ENCODE measurements at regions not wholly inside any gene's neighbourhood (a gene's known extent, or its start where the extent isn't known, plus 50 kb on each side); places are given as distances from the start of the nearest gene placed in this dataset.
"Not testable (repeated sequence)": the region's sequence is repeated elsewhere in the genome, so short reads cannot be mapped to it uniquely, and the experiment has no call there.

DNA sequence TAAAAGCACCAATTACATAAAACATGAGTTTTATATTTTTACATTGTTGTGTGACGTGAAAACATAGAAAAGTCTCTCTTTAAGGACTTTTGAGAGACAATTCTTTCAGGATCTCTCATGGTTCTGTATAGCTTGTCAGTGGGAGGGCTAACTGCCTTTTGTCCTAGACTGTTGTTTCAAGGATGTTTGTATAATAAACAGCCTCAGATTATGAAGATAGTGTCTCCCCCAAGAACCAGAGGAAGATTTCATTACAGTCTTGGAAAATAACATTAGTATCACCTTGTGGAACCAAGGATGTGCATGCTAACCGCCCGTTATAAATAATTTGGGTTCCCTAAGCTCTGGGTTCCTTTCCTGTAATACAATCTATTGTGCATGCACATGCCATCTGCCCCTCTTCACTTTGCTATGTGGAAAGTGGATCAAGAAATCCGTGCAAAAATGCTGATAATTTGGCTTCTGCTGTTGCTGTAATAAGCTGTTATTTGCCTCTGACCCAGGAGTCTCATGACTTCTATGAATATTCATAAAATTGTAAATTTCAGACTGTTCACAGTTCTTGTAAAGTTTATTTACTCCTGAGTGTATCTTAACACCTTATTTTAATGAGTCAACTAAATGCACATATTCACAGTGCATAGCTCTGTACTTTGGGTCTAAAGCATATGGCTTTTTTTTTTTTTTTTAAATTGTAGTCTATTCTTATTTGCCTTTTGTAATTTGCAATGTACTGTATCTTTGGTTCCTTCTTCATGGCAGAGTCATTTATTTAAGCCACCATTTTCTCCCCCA, 265.5 kb downstream of the PTH2R start:
- H3K36me3 ChIP-seq (ENCODE audit: control insufficient read depth in 2 of 3, insufficient read depth in 3 of 3, low read length in 3 of 3): no peaks in the 10 kb centered on the region
- H3K9ac ChIP-seq (ENCODE audit: low read length in 3 of 3): no peak overlapping the region
- TF ChIP-seq, protein P1, sequence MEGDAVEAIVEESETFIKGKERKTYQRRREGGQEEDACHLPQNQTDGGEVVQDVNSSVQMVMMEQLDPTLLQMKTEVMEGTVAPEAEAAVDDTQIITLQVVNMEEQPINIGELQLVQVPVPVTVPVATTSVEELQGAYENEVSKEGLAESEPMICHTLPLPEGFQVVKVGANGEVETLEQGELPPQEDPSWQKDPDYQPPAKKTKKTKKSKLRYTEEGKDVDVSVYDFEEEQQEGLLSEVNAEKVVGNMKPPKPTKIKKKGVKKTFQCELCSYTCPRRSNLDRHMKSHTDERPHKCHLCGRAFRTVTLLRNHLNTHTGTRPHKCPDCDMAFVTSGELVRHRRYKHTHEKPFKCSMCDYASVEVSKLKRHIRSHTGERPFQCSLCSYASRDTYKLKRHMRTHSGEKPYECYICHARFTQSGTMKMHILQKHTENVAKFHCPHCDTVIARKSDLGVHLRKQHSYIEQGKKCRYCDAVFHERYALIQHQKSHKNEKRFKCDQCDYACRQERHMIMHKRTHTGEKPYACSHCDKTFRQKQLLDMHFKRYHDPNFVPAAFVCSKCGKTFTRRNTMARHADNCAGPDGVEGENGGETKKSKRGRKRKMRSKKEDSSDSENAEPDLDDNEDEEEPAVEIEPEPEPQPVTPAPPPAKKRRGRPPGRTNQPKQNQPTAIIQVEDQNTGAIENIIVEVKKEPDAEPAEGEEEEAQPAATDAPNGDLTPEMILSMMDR (IDR thresholded peaks at IDR 0.05; ENCODE audit: borderline replicate concordance, extremely low read depth, insufficient read depth): no peak
- no peaks in the 10 kb centered on the region for H3K4me1 ChIP-seq (ENCODE audit: control insufficient read depth in 2 of 3, insufficient read depth in 2 of 3, low read depth in 1 of 3, low read length in 3 of 3)
- DNase-seq: no peak
- H3K4me3 ChIP-seq (ENCODE audit: low read length in 3 of 3): no peak overlapping the region
- no peaks in the 10 kb centered on the region for H3K27me3 ChIP-seq (ENCODE audit: control insufficient read depth, insufficient read depth, low read length)
- no peaks in the 10 kb centered on the region for H3K9me3 ChIP-seq (ENCODE audit: control insufficient read depth in 2 of 3, insufficient read depth in 1 of 3, low read length in 3 of 3)
- no peak for FAIRE-seq
- H3K27ac ChIP-seq (ENCODE audit: low read depth in 2 of 2, low read length in 2 of 2): no peak overlapping the region
- intact Hi-C loops (cut with DNase I): no loop called here

DNA sequence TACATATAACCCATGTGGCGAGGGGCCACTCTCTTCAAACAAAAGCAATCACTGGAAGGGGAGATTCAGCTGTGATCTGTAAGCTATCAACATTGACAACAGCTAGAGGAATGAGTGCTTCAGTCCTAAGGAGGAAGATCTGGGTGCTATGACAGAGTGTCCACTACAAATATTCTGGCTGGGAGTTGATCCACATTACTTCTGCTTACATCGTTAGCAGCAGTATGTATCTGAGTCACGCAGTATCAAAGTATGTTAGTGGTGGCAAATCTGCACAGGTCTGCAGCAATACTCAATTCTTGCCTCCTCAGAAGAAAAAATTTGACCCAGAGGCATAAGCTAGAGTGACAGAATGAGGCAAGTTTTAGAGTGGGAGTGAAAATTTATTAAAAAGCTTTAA, 267.0 kb downstream of the PTH2R start:
- DNase-seq (peak in 1 of 5 donors; percentile 1), FAIRE-seq (no peak)
- Histone ChIP-seq H3K27me3 (ENCODE audit: control insufficient read depth, insufficient read depth, low read length) (no peaks in the 10 kb centered on the region), H3K4me3 (ENCODE audit: low read length in 3 of 3) (no peak overlapping the region), H3K36me3 (ENCODE audit: control insufficient read depth in 2 of 3, insufficient read depth in 3 of 3, low read length in 3 of 3) (no peaks in the 10 kb centered on the region), H3K4me1 (ENCODE audit: control insufficient read depth in 2 of 3, insufficient read depth in 2 of 3, low read depth in 1 of 3, low read length in 3 of 3) (no peaks in the 10 kb centered on the region), H3K9me3 (ENCODE audit: control insufficient read depth in 2 of 3, insufficient read depth in 1 of 3, low read length in 3 of 3) (no peaks in the 10 kb centered on the region), H3K27ac (ENCODE audit: low read depth in 2 of 2, low read length in 2 of 2) (no peak overlapping the region), H3K9ac (ENCODE audit: low read length in 3 of 3) (no peak overlapping the region)
- intact Hi-C loops (cut with DNase I): no loop called here
- TF ChIP-seq, protein P1 (IDR thresholded peaks at IDR 0.05; ENCODE audit: borderline replicate concordance, extremely low read depth, insufficient read depth): no peak

DNA sequence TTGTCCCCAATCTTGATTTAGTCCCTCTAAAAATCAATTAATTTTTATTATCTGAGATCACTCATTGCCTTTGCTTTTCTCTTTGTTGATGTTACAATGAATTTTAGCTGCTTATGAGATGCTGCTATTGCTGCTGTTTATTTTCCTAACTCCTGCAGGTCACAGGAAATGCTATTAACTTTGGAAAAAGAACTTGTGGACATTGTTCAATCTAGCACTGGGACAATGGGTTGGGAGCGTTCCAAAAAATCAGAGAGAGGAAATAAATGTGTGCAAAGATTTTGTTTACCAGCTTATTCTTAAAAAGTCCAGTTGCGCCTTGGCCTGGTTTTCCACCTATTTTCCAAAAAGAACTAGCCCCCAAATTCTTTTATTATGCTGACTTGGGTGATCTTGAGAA, 268.3 kb downstream of the PTH2R start:
- DNase-seq (peak in 2 of 5 donors; percentile 35 to 67), FAIRE-seq (no peak)
- Histone ChIP-seq H3K9me3 (ENCODE audit: control insufficient read depth in 2 of 3, insufficient read depth in 1 of 3, low read length in 3 of 3) (no peaks in the 10 kb centered on the region), H3K27ac (ENCODE audit: low read depth in 2 of 2, low read length in 2 of 2) (no peak overlapping the region), H3K36me3 (ENCODE audit: control insufficient read depth in 2 of 3, insufficient read depth in 3 of 3, low read length in 3 of 3) (no peaks in the 10 kb centered on the region), H3K27me3 (ENCODE audit: control insufficient read depth, insufficient read depth, low read length) (no peaks in the 10 kb centered on the region), H3K4me3 (ENCODE audit: low read length in 3 of 3) (no peak overlapping the region), H3K4me1 (ENCODE audit: control insufficient read depth in 2 of 3, insufficient read depth in 2 of 3, low read depth in 1 of 3, low read length in 3 of 3) (no peaks in the 10 kb centered on the region), H3K9ac (ENCODE audit: low read length in 3 of 3) (no peak overlapping the region)
- intact Hi-C loops (cut with DNase I): no loop called here
- TF ChIP-seq, protein P1 (IDR thresholded peaks at IDR 0.05; ENCODE audit: borderline replicate concordance, extremely low read depth, insufficient read depth): no peak

DNA sequence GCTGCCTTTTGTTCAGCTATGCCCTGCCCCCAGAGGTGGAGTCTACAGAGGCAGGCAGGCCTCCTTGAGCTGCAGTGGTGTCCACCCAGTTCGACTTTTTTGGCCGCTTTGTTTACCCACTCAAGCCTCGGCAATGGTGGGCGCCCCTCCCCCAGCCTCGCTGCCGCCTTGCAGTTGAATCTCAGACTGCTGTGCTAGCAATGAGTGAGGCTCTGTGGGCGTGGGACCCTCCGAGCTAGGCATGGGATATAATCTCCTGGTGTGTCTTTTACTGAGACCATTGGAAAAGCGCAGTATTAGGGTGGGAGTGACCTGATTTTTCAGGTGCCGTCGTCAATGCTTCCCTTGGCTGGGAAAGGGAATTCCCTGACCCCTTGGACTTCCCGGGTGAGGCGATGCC, 279.3 kb downstream of the PTH2R start:
- not testable (repeated sequence) for H3K36me3 ChIP-seq (ENCODE audit: control insufficient read depth in 2 of 3, insufficient read depth in 3 of 3, low read length in 3 of 3)

More for the DNA sequence above, 279.3 kb downstream of the PTH2R start:
- peak in 1 of 5 donors; percentile 49 for DNase-seq
- FAIRE-seq; H3K4me3 ChIP-seq (ENCODE audit: low read length in 3 of 3); H3K27ac ChIP-seq (ENCODE audit: low read depth in 2 of 2, low read length in 2 of 2); intact Hi-C loops (cut with DNase I); H3K9ac ChIP-seq (ENCODE audit: low read length in 3 of 3); H3K27me3 ChIP-seq (ENCODE audit: control insufficient read depth, insufficient read depth, low read length); H3K4me1 ChIP-seq (ENCODE audit: control insufficient read depth in 2 of 3, insufficient read depth in 2 of 3, low read depth in 1 of 3, low read length in 3 of 3); H3K9me3 ChIP-seq (ENCODE audit: control insufficient read depth in 2 of 3, insufficient read depth in 1 of 3, low read length in 3 of 3): not testable (repeated sequence)

All from kidney (tissue), 13 donors.